Sigmoid colon (tissue), 4 donors: ENCODE measurements at regions not wholly inside any gene's neighbourhood (a gene's known extent, or its start where the extent isn't known, plus 50 kb on each side); places are given as distances from the start of the nearest gene placed in this dataset.

Source experiments
- CTCF ChIP-seq, 4 experiments: fragments of 450-650 bp in 3 of 4; fragments of 200-600 bp in 1 of 4; IDR thresholded peaks; one replicate each; pipeline ENCODE4 v1.5.1; 2016 to 2019; ENCODE audit warnings: antibody characterized with exemption in 4 of 4, mild to moderate bottlenecking in 3 of 4, moderate library complexity in 2 of 4
- EP300 ChIP-seq, 4 donors: sonication (generic); formaldehyde crosslinking; IDR thresholded peaks; one replicate each; pipeline ENCODE4 v1.6.1; 2017; ENCODE audit warnings: antibody characterized with exemption in 4 of 4

- TF ChIP-seq CTCF (IDR thresholded peaks at IDR 0.05) (no peak), EP300 (IDR thresholded peaks at IDR 0.05) (no peak)
Measured at GRCh38 chr6:170470734-170471133, 82.4 kb downstream of the PSMB1 start.
